Uterus (tissue), 2 donors: ENCODE measurements at regions not wholly inside any gene's neighbourhood (a gene's known extent, or its start where the extent isn't known, plus 50 kb on each side); places are given as distances from the start of the nearest gene placed in this dataset.

Experiments used
- CTCF ChIP-seq, 4 experiments: fragments of 200-600 bp in 2 of 4; fragments of 450-650 bp in 2 of 4; sonication (generic) in 2 of 4; IDR thresholded peaks; one replicate each; pipeline ENCODE4 v1.5.1; 2016 to 2019; ENCODE audit warnings: antibody characterized with exemption in 4 of 4, mild to moderate bottlenecking in 2 of 4, moderate library complexity in 1 of 4
- POLR2A ChIP-seq, 2 donors: fragments of 450-650 bp; IDR thresholded peaks; one replicate each; pipeline ENCODE4 v1.6.1; 2016; ENCODE audit warnings: antibody characterized with exemption in 2 of 2, mild to moderate bottlenecking in 1 of 2, moderate library complexity in 1 of 2

GRCh38 chr13:90721937-90722336 lies 625.5 kb upstream of the MIR17HG start:
- no peak for TF ChIP-seq CTCF (IDR thresholded peaks at IDR 0.05)
- TF ChIP-seq POLR2A (IDR thresholded peaks at IDR 0.05) = no peak
